Kidney (tissue), 13 donors: ENCODE measurements at regions not wholly inside any gene's neighbourhood (a gene's known extent, or its start where the extent isn't known, plus 50 kb on each side); places are given as distances from the start of the nearest gene placed in this dataset.

ENCODE experiments used
- DNase-seq, 5 donors: peaks; one replicate each; pipeline ENCODE4 v3.0.0-alpha.2; 2013 to 2020
- FAIRE-seq: peaks from 2 replicates; lab custom pipeline; 2012; peaks lifted over from hg19 to GRCh38; lab: Jason Lieb, UNC
- H3K27ac ChIP-seq, 2 donors: one replicate each; pipeline ENCODE4 v1.7.0; 2013; ENCODE audit warnings: low read depth in 2 of 2, low read length in 2 of 2, inconsistent platforms in 1 of 2
- H3K27me3 ChIP-seq: one replicate; pipeline ENCODE4 v1.7.1; 2013; ENCODE audit warnings: low read length, inconsistent platforms; ENCODE audit not compliant: control insufficient read depth, insufficient read depth
- H3K36me3 ChIP-seq, 3 donors: one replicate each; pipeline versions ENCODE4 v1.7.0 to v1.7.1; 2013; ENCODE audit warnings: low read length in 3 of 3, control low read depth in 1 of 3, inconsistent platforms in 1 of 3; ENCODE audit not compliant: insufficient read depth in 3 of 3, control insufficient read depth in 2 of 3
- H3K4me1 ChIP-seq, 3 donors: one replicate each; pipeline versions ENCODE4 v1.7.0 to v1.7.1; 2013; ENCODE audit warnings: low read length in 3 of 3, inconsistent platforms in 1 of 3, low read depth in 1 of 3; ENCODE audit not compliant: control insufficient read depth in 2 of 3, insufficient read depth in 2 of 3
- H3K4me3 ChIP-seq, 3 donors: one replicate each; pipeline versions ENCODE4 v1.7.0 to v1.8.1; 2013; ENCODE audit warnings: low read length in 3 of 3, control low read depth in 1 of 3, inconsistent platforms in 1 of 3
- H3K9ac ChIP-seq, 3 donors: one replicate each; pipeline versions ENCODE4 v1.7.0 to v1.7.1; 2013; ENCODE audit warnings: low read length in 3 of 3, control low read depth in 1 of 3, inconsistent platforms in 1 of 3
- H3K9me3 ChIP-seq, 3 donors: one replicate each; pipeline versions ENCODE4 v1.7.0 to v1.7.1; 2013; ENCODE audit warnings: low read length in 3 of 3, control low read depth in 1 of 3, inconsistent platforms in 1 of 3; ENCODE audit not compliant: control insufficient read depth in 2 of 3, insufficient read depth in 1 of 3
- CTCF ChIP-seq: IDR thresholded peaks from 3 replicates; pipeline ENCODE4 v1.5.1; 2012; ENCODE audit warnings: mild to moderate bottlenecking, moderate library complexity, borderline replicate concordance; ENCODE audit not compliant: insufficient read depth; ENCODE audit errors: extremely low read depth
- intact Hi-C: fragments of 100-400 bp; cut with DNase I; formaldehyde crosslinking; loops from one replicate; pipeline ENCODE4 v1.11.1; 2022
- donor health status: control.
- donor health status: control.
- donor health status: control.
- donor health status: control.
- donor health status: control.
- donor health status: DM: yes; HTN: yes; CAD: no.
- donor health status: Normal renal cell carcinoma (clear cell type).

- FAIRE-seq (no peak), DNase-seq (peak in 2 of 5 donors; percentile 16 to 19)
- no peak overlapping the region for H3K9ac ChIP-seq
- intact Hi-C loops, result no loop called here
- H3K27ac ChIP-seq, result no peak overlapping the region
- H3K9me3 ChIP-seq, result no peaks in the 10 kb centered on the region
- H3K27me3 ChIP-seq, result no peaks in the 10 kb centered on the region
- H3K4me3 ChIP-seq, result no peak overlapping the region
- no peak for TF ChIP-seq CTCF
- no peaks in the 10 kb centered on the region for H3K4me1 ChIP-seq
- no peaks in the 10 kb centered on the region for H3K36me3 ChIP-seq
These were observed 211.6 kb upstream of the MARCKS start for GRCh38 chr6:113645576-113645970.

DNA sequence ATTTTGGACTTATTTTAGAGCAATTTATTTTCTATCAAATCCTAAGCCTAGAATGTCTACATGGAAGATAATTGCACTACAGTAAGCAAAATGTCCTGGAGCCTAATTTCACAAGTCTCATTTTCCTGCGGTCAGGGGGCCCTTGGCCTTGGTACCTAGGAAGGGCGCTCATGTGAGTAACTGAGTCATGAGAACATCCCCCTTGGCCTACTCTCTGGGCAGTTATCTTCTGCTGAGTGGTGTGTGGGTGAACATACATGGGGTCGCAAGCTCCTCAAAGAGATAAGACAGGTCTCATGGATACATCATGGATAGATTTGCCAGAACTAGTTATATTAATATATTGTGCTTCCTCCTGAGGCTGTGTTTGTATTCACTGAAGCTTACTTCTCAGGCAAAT, 211.2 kb upstream of the MARCKS start:
- no peaks in the 10 kb centered on the region for H3K9me3 ChIP-seq
- H3K9ac ChIP-seq, result no peak overlapping the region
- intact Hi-C loops, result no loop called here
- DNase-seq (no peak), FAIRE-seq (no peak)
- no peaks in the 10 kb centered on the region for H3K4me1 ChIP-seq
- H3K36me3 ChIP-seq, result no peaks in the 10 kb centered on the region
- TF ChIP-seq CTCF, result no peak
- H3K27ac ChIP-seq, result no peak overlapping the region
- H3K27me3 ChIP-seq, result no peaks in the 10 kb centered on the region
- H3K4me3 ChIP-seq, result no peak overlapping the region

DNA sequence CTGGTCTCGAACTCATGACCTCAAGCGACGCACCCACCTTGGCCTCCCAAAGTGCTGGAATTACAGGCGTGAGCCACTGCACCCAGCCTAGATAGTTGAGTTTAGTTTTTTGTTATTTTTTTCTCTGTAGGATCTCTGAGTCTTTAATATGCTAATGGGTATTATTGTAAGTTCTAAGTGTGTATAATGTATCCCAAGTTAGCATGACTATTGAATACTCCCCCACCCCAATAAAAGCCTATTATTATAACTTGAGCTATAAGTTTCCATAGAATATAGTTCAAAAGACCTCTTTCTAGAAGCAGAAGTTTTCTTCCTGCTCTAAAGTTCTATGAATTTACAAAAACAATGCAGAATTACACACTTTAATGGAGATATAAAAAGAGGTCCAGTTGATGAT, 210.4 kb upstream of the MARCKS start:
- intact Hi-C loops, result no loop called here
- no peaks in the 10 kb centered on the region for H3K9me3 ChIP-seq
- FAIRE-seq, result no peak
- no peak overlapping the region for H3K4me3 ChIP-seq
- TF ChIP-seq CTCF, result no peak
- no peaks in the 10 kb centered on the region for H3K27me3 ChIP-seq
- no peak overlapping the region for H3K9ac ChIP-seq
- H3K27ac ChIP-seq, result no peak overlapping the region
- H3K36me3 ChIP-seq, result no peaks in the 10 kb centered on the region
- DNase-seq, result no peak
- no peaks in the 10 kb centered on the region for H3K4me1 ChIP-seq
